Activated naive CD4-positive, alpha-beta T cell treated with anti-CD3 and anti-CD28 coated beads for 36 hours (primary cell): ENCODE measurements at regions not wholly inside any gene's neighbourhood (a gene's known extent, or its start where the extent isn't known, plus 50 kb on each side); places are given as distances from the start of the nearest gene placed in this dataset.
A peak's percentile ranks its signal among the peaks of the same experiment; 100 is the strongest.

ENCODE experiments used
- CTCF ChIA-PET: fragments of 350-600 bp; sonication (Branson Sonifier 250); formaldehyde crosslinking; loops from one replicate; lab custom pipeline; 2021; ENCODE audit warnings: antibody characterized with exemption; lab: Charles Lee
- DNase-seq: peaks from one replicate; pipeline ENCODE4 v3.0.0-alpha.2; 2020
- H3K27ac Mint-ChIP-seq: one replicate; pipeline ENCODE4 v1.8.0; 2021; ENCODE audit warnings: mild to moderate bottlenecking, mixed read lengths
- H3K27me3 Mint-ChIP-seq: one replicate; pipeline ENCODE4 v1.8.0; 2021; ENCODE audit warnings: low read depth, mixed read lengths
- H3K36me3 Mint-ChIP-seq: one replicate; pipeline ENCODE4 v1.8.0; 2021; ENCODE audit warnings: low read depth, mixed read lengths
- H3K4me1 Mint-ChIP-seq: one replicate; pipeline ENCODE4 v1.8.0; 2021; ENCODE audit warnings: low read depth, mixed read lengths
- H3K4me3 Mint-ChIP-seq: one replicate; pipeline ENCODE4 v1.8.0; 2021; ENCODE audit warnings: mild to moderate bottlenecking, moderate library complexity, mixed read lengths
- H3K9me3 Mint-ChIP-seq: one replicate; pipeline ENCODE4 v1.8.0; 2021; ENCODE audit warnings: mixed read lengths
- intact Hi-C: fragments of 100-400 bp; cut with micrococcal nuclease; formaldehyde crosslinking; loops from one replicate; pipeline ENCODE4 v1.15.1; 2023

GRCh38 chr4:38189445-38189844, 229.2 kb downstream of the PTTG2 start:
- intact Hi-C loops: loop anchor here (5.0 to 10.0 kb wide), 2 partner anchors 265 to 418 kb away; no protein-coding TSS in a partner anchor
- Mint-ChIP-seq H3K4me1 (peaks cover 2% of the 10 kb centered on the region), H3K4me3 (no peak overlapping the region), H3K27me3 (peaks cover 4% of the 10 kb centered on the region), H3K9me3 (no peaks in the 10 kb centered on the region), H3K27ac (no peak overlapping the region), H3K36me3 (no peaks in the 10 kb centered on the region)
- CTCF ChIA-PET: no interaction called here
- DNase-seq: peak; percentile 41

DNA sequence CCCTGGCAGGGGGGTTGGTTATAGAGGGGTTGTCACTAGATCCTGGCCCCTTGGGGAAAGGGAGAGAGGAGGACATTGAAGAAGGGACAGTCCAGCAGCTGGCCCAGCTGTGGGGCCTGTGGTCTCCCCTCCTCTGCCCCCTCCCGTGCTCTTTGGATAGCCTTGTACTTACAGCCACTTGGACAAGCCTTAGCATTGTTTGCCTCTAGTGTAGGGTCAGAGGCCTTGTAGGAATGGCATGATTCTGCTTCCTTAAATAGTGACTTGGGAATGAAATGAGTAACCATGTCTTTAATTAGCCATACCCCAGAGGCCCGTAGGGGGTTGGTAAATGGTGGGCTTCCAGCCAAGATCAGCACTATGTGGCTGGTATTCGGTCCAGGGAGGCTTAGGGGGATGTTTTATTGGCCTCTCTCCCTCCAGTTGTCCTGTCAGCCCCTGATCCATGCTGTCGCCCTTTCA, 230.6 kb downstream of the PTTG2 start:
- intact Hi-C loops: loop anchor here (10.0 kb wide), 1 partner anchor 84 kb away; no protein-coding TSS in a partner anchor
- Mint-ChIP-seq H3K27me3 (peaks cover 8% of the 10 kb centered on the region), H3K4me1 (peaks cover 2% of the 10 kb centered on the region), H3K4me3 (no peak overlapping the region), H3K27ac (no peak overlapping the region), H3K9me3 (peaks cover 4% of the 10 kb centered on the region), H3K36me3 (no peaks in the 10 kb centered on the region)
- DNase-seq: no peak
- CTCF ChIA-PET: no interaction called here

GRCh38 chr4:38192516-38192915, 232.3 kb downstream of the PTTG2 start:
- Mint-ChIP-seq H3K9me3 (peaks cover 4% of the 10 kb centered on the region), H3K27me3 (peaks cover 8% of the 10 kb centered on the region), H3K4me1 (peaks cover 2% of the 10 kb centered on the region), H3K36me3 (no peaks in the 10 kb centered on the region), H3K27ac (no peak overlapping the region), H3K4me3 (no peak overlapping the region)
- intact Hi-C loops: loop anchor here (10.0 kb wide), 1 partner anchor 82 kb away; no protein-coding TSS in a partner anchor
- CTCF ChIA-PET: interaction anchor here (0.8 to 2.1 kb wide), 4 partner anchors 13 to 539 kb away, joined by 3 to 9 read pairs (median 4); no protein-coding TSS in a partner anchor
- DNase-seq: no peak

DNA sequence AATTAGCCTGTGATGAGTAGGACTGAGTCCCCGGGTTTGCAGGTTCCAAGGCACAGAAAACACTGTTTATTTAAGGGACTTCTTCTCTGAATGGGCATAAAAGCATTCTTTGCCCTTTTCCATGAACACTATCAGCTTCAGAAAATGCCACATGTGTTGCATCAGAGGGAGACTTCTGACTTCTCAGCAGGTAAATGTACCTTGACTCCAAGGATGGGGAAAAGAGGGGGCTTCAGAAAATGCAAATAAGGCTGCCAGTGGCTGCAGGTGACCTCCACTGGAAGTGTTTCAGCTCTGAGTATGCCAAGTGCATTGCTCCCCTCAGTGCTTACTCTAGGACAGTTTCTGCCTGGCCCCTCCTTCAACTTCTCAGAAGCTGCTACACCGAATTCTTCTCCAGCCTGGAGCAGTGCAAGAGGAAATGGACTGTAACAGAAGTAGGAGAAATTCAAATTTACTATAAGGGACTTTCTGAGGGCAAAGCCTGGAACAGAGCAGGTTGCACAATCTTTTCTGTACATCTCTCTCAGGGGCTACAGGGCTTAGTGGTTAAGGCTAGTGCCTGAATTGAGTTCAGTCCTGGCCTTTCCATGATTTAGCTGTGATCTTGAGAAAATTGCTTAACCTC, 233.2 kb downstream of the PTTG2 start:
- Mint-ChIP-seq H3K36me3 (no peaks in the 10 kb centered on the region), H3K4me3 (no peak overlapping the region), H3K27me3 (peaks cover 8% of the 10 kb centered on the region), H3K4me1 (peaks cover 2% of the 10 kb centered on the region), H3K27ac (no peak overlapping the region), H3K9me3 (peaks cover 4% of the 10 kb centered on the region)
- no peak for DNase-seq
- CTCF ChIA-PET: interaction anchor here (1.0 to 2.1 kb wide), 3 partner anchors 14 to 538 kb away, joined by 3 to 9 read pairs (median 4); no protein-coding TSS in a partner anchor
- intact Hi-C loops: loop anchor here (10.0 kb wide), 1 partner anchor 81 kb away; no protein-coding TSS in a partner anchor

GRCh38 chr4:38194047-38194602, 233.9 kb downstream of the PTTG2 start:
- intact Hi-C loops: loop anchor here (10.0 kb wide), 1 partner anchor 81 kb away; no protein-coding TSS in a partner anchor
- Mint-ChIP-seq H3K9me3 (peaks cover 4% of the 10 kb centered on the region), H3K4me3 (no peak overlapping the region), H3K27me3 (peaks cover 8% of the 10 kb centered on the region), H3K4me1 (peaks cover 2% of the 10 kb centered on the region), H3K36me3 (no peaks in the 10 kb centered on the region), H3K27ac (no peak overlapping the region)
- CTCF ChIA-PET: interaction anchor here (2.1 kb wide), 1 partner anchor 125 kb away, joined by 4 read pairs; no protein-coding TSS in a partner anchor
- DNase-seq: no peak

- H3K4me1 Mint-ChIP-seq: no peaks in the 10 kb centered on the region
- no peak overlapping the region for H3K4me3 Mint-ChIP-seq
- no peak overlapping the region for H3K27ac Mint-ChIP-seq
- peaks cover 4% of the 10 kb centered on the region for H3K9me3 Mint-ChIP-seq
- no peaks in the 10 kb centered on the region for H3K36me3 Mint-ChIP-seq
- CTCF ChIA-PET: interaction anchor here (0.8 kb wide), 1 partner anchor 480 kb away, joined by 3 read pairs; no protein-coding TSS in a partner anchor
- intact Hi-C loops: loop anchor here (10.0 kb wide), 1 partner anchor 79 kb away; no protein-coding TSS in a partner anchor
- DNase-seq: no peak
- H3K27me3 Mint-ChIP-seq: peaks cover 8% of the 10 kb centered on the region
Observed at GRCh38 chr4:38195486-38195885, 235.3 kb downstream of the PTTG2 start.

GRCh38 chr4:38195911-38196310, 235.7 kb downstream of the PTTG2 start:
- CTCF ChIA-PET: interaction anchor here (0.5 to 0.8 kb wide), 3 partner anchors 17 to 549 kb away, joined by 3 read pairs; no protein-coding TSS in a partner anchor
- DNase-seq: no peak
- no peaks in the 10 kb centered on the region for H3K36me3 Mint-ChIP-seq
- no peaks in the 10 kb centered on the region for H3K4me1 Mint-ChIP-seq
- no peak overlapping the region for H3K4me3 Mint-ChIP-seq
- intact Hi-C loops: loop anchor here (10.0 kb wide), 1 partner anchor 79 kb away; no protein-coding TSS in a partner anchor
- peaks cover 8% of the 10 kb centered on the region for H3K27me3 Mint-ChIP-seq
- H3K9me3 Mint-ChIP-seq: peaks cover 4% of the 10 kb centered on the region
- no peak overlapping the region for H3K27ac Mint-ChIP-seq

DNA sequence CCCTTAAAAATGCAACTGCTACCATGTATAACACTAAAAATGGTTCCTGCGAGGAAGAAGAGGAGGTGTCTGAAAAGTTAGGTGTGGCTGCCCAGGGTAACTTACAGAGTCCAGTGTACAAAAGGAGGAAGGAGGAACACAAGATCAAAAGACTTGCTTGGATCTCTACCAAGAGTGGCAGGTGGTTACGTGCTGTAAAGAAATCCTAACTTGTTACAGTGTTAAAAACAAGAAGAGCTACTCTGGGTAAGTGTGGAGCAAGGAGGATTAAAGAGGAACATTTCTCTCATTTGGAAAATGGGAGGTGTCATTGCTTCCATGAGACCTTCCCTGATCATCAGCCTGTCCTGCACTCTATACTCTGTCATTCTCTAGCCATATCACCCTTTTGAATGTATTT, 242.0 kb downstream of the PTTG2 start:
- intact Hi-C loops: no loop called here

GRCh38 chr4:38203609-38204008, 243.4 kb downstream of the PTTG2 start:
- Mint-ChIP-seq H3K36me3 (no peaks in the 10 kb centered on the region), H3K4me3 (no peak overlapping the region), H3K9me3 (no peaks in the 10 kb centered on the region), H3K27ac (no peak overlapping the region), H3K4me1 (peaks cover 3% of the 10 kb centered on the region), H3K27me3 (no peaks in the 10 kb centered on the region)
- intact Hi-C loops: no loop called here
- CTCF ChIA-PET: interaction anchor here (0.8 kb wide), 1 partner anchor 14 kb away, joined by 3 read pairs; no protein-coding TSS in a partner anchor
- no peak for DNase-seq

More for the DNA sequence above, 242.0 kb downstream of the PTTG2 start:
- no peak overlapping the region for H3K4me3 Mint-ChIP-seq
- CTCF ChIA-PET: interaction anchor here (0.6 to 1.5 kb wide), 3 partner anchors 10 to 41 kb away, joined by 3 to 6 read pairs (median 3); no protein-coding TSS in a partner anchor
- H3K27me3 Mint-ChIP-seq: no peaks in the 10 kb centered on the region
- no peak overlapping the region for H3K27ac Mint-ChIP-seq
- no peaks in the 10 kb centered on the region for H3K9me3 Mint-ChIP-seq
- no peaks in the 10 kb centered on the region for H3K36me3 Mint-ChIP-seq
- no peak for DNase-seq
- H3K4me1 Mint-ChIP-seq: peaks cover 3% of the 10 kb centered on the region

- intact Hi-C loops: no loop called here
Observed at GRCh38 chr4:38204339-38205035, 244.3 kb downstream of the PTTG2 start.

DNA sequence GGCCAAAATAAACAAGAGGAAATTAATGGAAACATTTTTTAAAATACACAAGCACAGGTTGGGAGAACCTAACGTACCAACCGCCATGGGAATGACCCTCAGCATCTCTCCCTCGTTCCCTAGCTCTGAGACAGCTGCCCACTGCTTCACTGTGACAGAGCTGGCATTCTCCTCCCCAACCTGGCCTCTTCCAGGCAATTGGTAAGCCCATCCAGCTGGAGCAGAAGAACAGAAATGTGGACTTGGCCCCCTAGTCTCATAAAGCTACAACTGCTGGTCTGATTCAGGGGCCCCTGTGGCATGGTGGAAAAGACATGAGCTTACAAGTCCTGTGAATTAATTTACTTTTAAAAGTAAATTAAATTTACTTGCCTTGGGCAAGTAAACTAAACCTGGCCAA, 245.1 kb downstream of the PTTG2 start:
- intact Hi-C loops: no loop called here
- no peaks in the 10 kb centered on the region for H3K36me3 Mint-ChIP-seq
- H3K27ac Mint-ChIP-seq: no peak overlapping the region
- CTCF ChIA-PET: no interaction called here
- DNase-seq: no peak
- no peak overlapping the region for H3K4me3 Mint-ChIP-seq
- no peaks in the 10 kb centered on the region for H3K9me3 Mint-ChIP-seq
- H3K27me3 Mint-ChIP-seq: no peaks in the 10 kb centered on the region
- peaks cover 3% of the 10 kb centered on the region for H3K4me1 Mint-ChIP-seq

More at GRCh38 chr4:38204339-38205035, 244.3 kb downstream of the PTTG2 start:
- DNase-seq: no peak
- no peaks in the 10 kb centered on the region for H3K27me3 Mint-ChIP-seq
- no peak overlapping the region for H3K27ac Mint-ChIP-seq
- peaks cover 3% of the 10 kb centered on the region for H3K4me1 Mint-ChIP-seq
- H3K9me3 Mint-ChIP-seq: no peaks in the 10 kb centered on the region
- CTCF ChIA-PET: interaction anchor here (0.8 kb wide), 1 partner anchor 13 kb away, joined by 3 read pairs; no protein-coding TSS in a partner anchor
- H3K4me3 Mint-ChIP-seq: no peak overlapping the region
- H3K36me3 Mint-ChIP-seq: no peaks in the 10 kb centered on the region

- H3K27me3 Mint-ChIP-seq: no peaks in the 10 kb centered on the region
- peaks cover 2% of the 10 kb centered on the region for H3K4me1 Mint-ChIP-seq
- no peak for DNase-seq
- H3K36me3 Mint-ChIP-seq: no peaks in the 10 kb centered on the region
- no peak overlapping the region for H3K4me3 Mint-ChIP-seq
- no peaks in the 10 kb centered on the region for H3K9me3 Mint-ChIP-seq
- H3K27ac Mint-ChIP-seq: no peak overlapping the region
- CTCF ChIA-PET: no interaction called here
- intact Hi-C loops: no loop called here
Observed at GRCh38 chr4:38207110-38207457, 246.9 kb downstream of the PTTG2 start.
